Endodermal cell (in vitro differentiated cells): ENCODE measurements at regions not wholly inside any gene's neighbourhood (a gene's known extent, or its start where the extent isn't known, plus 50 kb on each side); places are given as distances from the start of the nearest gene placed in this dataset.
"Not testable (repeated sequence)": the region's sequence is repeated elsewhere in the genome, so short reads cannot be mapped to it uniquely, and the experiment has no call there.

Experiments used
- DNase-seq: peaks from one replicate; pipeline ENCODE4 v3.0.0-alpha.2; 2017
- H3K27ac ChIP-seq: 2 replicates; pipeline ENCODE4 v1.5.1; 2013; ENCODE audit warnings: mild to moderate bottlenecking, low read depth, low read length, moderate library complexity
- H3K27me3 ChIP-seq: 2 replicates; pipeline ENCODE4 v1.6.1; 2013; ENCODE audit warnings: mild to moderate bottlenecking, low read length, moderate library complexity; ENCODE audit not compliant: insufficient read depth, control insufficient read depth, poor library complexity, severe bottlenecking
- H3K36me3 ChIP-seq: 2 replicates; pipeline ENCODE4 v1.7.0; 2013; ENCODE audit warnings: mild to moderate bottlenecking, low read length, moderate library complexity; ENCODE audit not compliant: control insufficient read depth, insufficient read depth
- H3K4me1 ChIP-seq: one replicate; pipeline ENCODE4 v1.7.0; 2013; ENCODE audit warnings: low read length; ENCODE audit not compliant: control insufficient read depth, insufficient read depth
- H3K4me3 ChIP-seq: 2 replicates; pipeline ENCODE4 v1.5.1; 2013; ENCODE audit warnings: mild to moderate bottlenecking, low read length, moderate library complexity
- H3K9ac ChIP-seq: 2 replicates; pipeline ENCODE4 v1.6.1; 2013; ENCODE audit warnings: mild to moderate bottlenecking, low read length, moderate library complexity; ENCODE audit not compliant: poor library complexity, severe bottlenecking; ENCODE audit errors: extremely low read depth
- H3K9me3 ChIP-seq: 2 replicates; pipeline ENCODE4 v1.6.1; 2013; ENCODE audit warnings: mild to moderate bottlenecking, low read length, moderate library complexity; ENCODE audit not compliant: control insufficient read depth
- H3K27ac Mint-ChIP-seq: 2 replicates; pipeline ENCODE4 v1.8.0; 2020; ENCODE audit warnings: mixed read lengths
- H3K27me3 Mint-ChIP-seq: 2 replicates; pipeline ENCODE4 v1.8.0; 2021; ENCODE audit warnings: mild to moderate bottlenecking, mixed read lengths; ENCODE audit not compliant: insufficient read depth
- H3K36me3 Mint-ChIP-seq: 2 replicates; pipeline ENCODE4 v1.8.0; 2020; ENCODE audit warnings: low read depth, mixed read lengths
- H3K4me1 Mint-ChIP-seq: 2 replicates; pipeline ENCODE4 v1.8.0; 2020; ENCODE audit warnings: mixed read lengths
- H3K4me3 Mint-ChIP-seq: 2 replicates; pipeline ENCODE4 v1.8.0; 2020; ENCODE audit warnings: mild to moderate bottlenecking, moderate library complexity, mixed read lengths
- H3K9me3 Mint-ChIP-seq: 2 replicates; pipeline ENCODE4 v1.8.0; 2020; ENCODE audit warnings: mild to moderate bottlenecking, mixed read lengths
- CTCF ChIP-seq: fragments of 200-600 bp; sonication (generic); conservative IDR thresholded peaks from 2 replicates; pipeline ENCODE4 v1.5.0; 2021; ENCODE audit warnings: antibody characterized with exemption, mild to moderate bottlenecking
- WGBS, 2 experiments: methylation state at CpG; one replicate each; pipeline versions ENCODE4 v1.1.5 to v1.1.7; 2013; ENCODE audit warnings: missing lambda C conversion rate in 2 of 2, mixed read lengths in 1 of 2; ENCODE audit not compliant: insufficient coverage in 1 of 2, insufficient read length in 1 of 2; 5-methylcytosine and 5-hydroxymethylcytosine counted together

GRCh38 chr5:101455048-101455447 is 552.0 kb upstream of the ST8SIA4 start:
- DNase-seq: no peak
- Mint-ChIP-seq H3K4me3 (no peak overlapping the region), H3K27ac (no peak overlapping the region)

GRCh38 chr5:101442281-101442680 is 539.2 kb upstream of the ST8SIA4 start:
- H3K27me3 Mint-ChIP-seq, H3K4me1 ChIP-seq, H3K36me3 ChIP-seq, H3K4me3 Mint-ChIP-seq, H3K4me1 Mint-ChIP-seq, H3K4me3 ChIP-seq, H3K27ac ChIP-seq, DNase-seq, H3K36me3 Mint-ChIP-seq, H3K27ac Mint-ChIP-seq, H3K9ac ChIP-seq, H3K9me3 ChIP-seq, H3K27me3 ChIP-seq: not testable (repeated sequence)
- peaks cover 38% of the 10 kb centered on the region for H3K9me3 Mint-ChIP-seq
- 91 to 92% methylated on average over 5 to 8 of the region's 8 CpGs for WGBS, 2 experiments

More at GRCh38 chr5:101455048-101455447, 552.0 kb upstream of the ST8SIA4 start:
- Mint-ChIP-seq H3K9me3 (no peaks in the 10 kb centered on the region), H3K36me3 (no peaks in the 10 kb centered on the region), H3K27me3 (no peaks in the 10 kb centered on the region), H3K4me1 (peaks cover 2% of the 10 kb centered on the region)
- no peaks in the 10 kb centered on the region for H3K9me3 ChIP-seq
- no peak overlapping the region for H3K27ac ChIP-seq
- WGBS, 2 experiments: 83 to 86% methylated on average over 1 of the region's 1 CpG
- no peaks in the 10 kb centered on the region for H3K4me1 ChIP-seq
- no peak overlapping the region for H3K9ac ChIP-seq
- TF ChIP-seq CTCF: no peak
- H3K27me3 ChIP-seq: no peaks in the 10 kb centered on the region
- H3K4me3 ChIP-seq: no peak overlapping the region
- no peaks in the 10 kb centered on the region for H3K36me3 ChIP-seq

- peaks cover 1% of the 10 kb centered on the region for H3K4me1 Mint-ChIP-seq
- H3K4me3 Mint-ChIP-seq: no peak overlapping the region
- WGBS, 2 experiments: 98% methylated on average over 2 of the region's 2 CpGs; no CpG with 5 or more reads in 1 of the 2 experiments
- H3K27me3 ChIP-seq: no peaks in the 10 kb centered on the region
- no peak overlapping the region for H3K4me3 ChIP-seq
- no peak for TF ChIP-seq CTCF
- H3K9me3 ChIP-seq: no peaks in the 10 kb centered on the region
- H3K4me1 ChIP-seq: no peaks in the 10 kb centered on the region
- peaks cover 31% of the 10 kb centered on the region for H3K9me3 Mint-ChIP-seq
- no peaks in the 10 kb centered on the region for H3K36me3 Mint-ChIP-seq
- no peak overlapping the region for H3K27ac Mint-ChIP-seq
- no peak overlapping the region for H3K9ac ChIP-seq
- H3K36me3 ChIP-seq: no peaks in the 10 kb centered on the region
- no peaks in the 10 kb centered on the region for H3K27me3 Mint-ChIP-seq
- no peak for DNase-seq
- H3K27ac ChIP-seq: no peak overlapping the region
Measured at GRCh38 chr5:101440173-101440572, 537.1 kb upstream of the ST8SIA4 start.

- Histone ChIP-seq H3K9ac (no peak overlapping the region), H3K27ac (no peak overlapping the region), H3K27me3 (no peaks in the 10 kb centered on the region), H3K4me3 (no peak overlapping the region), H3K36me3 (no peaks in the 10 kb centered on the region), H3K4me1 (no peaks in the 10 kb centered on the region), H3K9me3 (no peaks in the 10 kb centered on the region)
- H3K4me1 Mint-ChIP-seq: peaks cover 1% of the 10 kb centered on the region
- no peak overlapping the region for H3K4me3 Mint-ChIP-seq
- no peak overlapping the region for H3K27ac Mint-ChIP-seq
- H3K36me3 Mint-ChIP-seq: no peaks in the 10 kb centered on the region
- no peaks in the 10 kb centered on the region for H3K27me3 Mint-ChIP-seq
- WGBS, 2 experiments: 90 to 100% methylated on average over 1 to 2 of the region's 2 CpGs
- peaks cover 7% of the 10 kb centered on the region for H3K9me3 Mint-ChIP-seq
- TF ChIP-seq CTCF: no peak
- no peak for DNase-seq
Measured at GRCh38 chr5:101437351-101437750, 534.3 kb upstream of the ST8SIA4 start.
